DND-41 (cell line): ENCODE measurements at regions not wholly inside any gene's neighbourhood (a gene's known extent, or its start where the extent isn't known, plus 50 kb on each side); places are given as distances from the start of the nearest gene placed in this dataset.

ENCODE experiments used
- ATAC-seq: fragments of 200-7000 bp; cut with Tn5 transposase; 3 replicates; pipeline ENCODE4 v1.9.1; 2021; ENCODE audit warnings: low read depth; ENCODE audit not compliant: insufficient read depth
- DNase-seq: peaks from one replicate; pipeline ENCODE4 v3.0.0-alpha.2; 2020
- H2AFZ ChIP-seq: 2 replicates; pipeline ENCODE4 v1.6.0; 2012; ENCODE audit warnings: low read depth, low read length
- H3K27ac ChIP-seq: 2 replicates; pipeline ENCODE4 v1.5.1; 2012; ENCODE audit warnings: low read length, inconsistent platforms
- H3K27me3 ChIP-seq: fragments of 200-600 bp; sonication (generic); 2 replicates; pipeline ENCODE4 v1.6.0; 2012; ENCODE audit warnings: low read length, mild to moderate bottlenecking, inconsistent platforms; ENCODE audit not compliant: insufficient read depth, poor library complexity
- H3K36me3 ChIP-seq: 2 replicates; pipeline ENCODE4 v1.5.1; 2012; ENCODE audit warnings: low read length, inconsistent platforms; ENCODE audit not compliant: insufficient read depth
- H3K4me1 ChIP-seq: 2 replicates; pipeline ENCODE4 v1.5.1; 2012; ENCODE audit warnings: mild to moderate bottlenecking, low read length; ENCODE audit not compliant: insufficient read depth
- H3K4me2 ChIP-seq: 2 replicates; pipeline ENCODE4 v1.6.0; 2012; ENCODE audit warnings: mild to moderate bottlenecking, moderate library complexity, low read length, inconsistent platforms; ENCODE audit not compliant: insufficient read depth
- H3K4me3 ChIP-seq, 2 experiments: fragments of 200-600 bp in 1 of 2; shearing (Covaris generic) in 1 of 2; 2 replicates each; pipeline ENCODE4 v1.5.1; 2012 to 2016; ENCODE audit warnings: inconsistent platforms in 2 of 2, low read length in 2 of 2, mild to moderate bottlenecking in 2 of 2, low read depth in 1 of 2, moderate library complexity in 1 of 2
- H3K79me2 ChIP-seq: 2 replicates; pipeline ENCODE4 v1.6.0; 2012; ENCODE audit warnings: low read length, inconsistent platforms; ENCODE audit not compliant: insufficient read depth
- H3K9ac ChIP-seq: 2 replicates; pipeline ENCODE4 v1.6.0; 2012; ENCODE audit warnings: low read depth, mild to moderate bottlenecking, inconsistent platforms, low read length, moderate library complexity
- H3K9me3 ChIP-seq: 2 replicates; pipeline ENCODE4 v1.5.1; 2012; ENCODE audit warnings: low read length, moderate library complexity, mild to moderate bottlenecking, inconsistent platforms; ENCODE audit not compliant: insufficient read depth, severe bottlenecking
- H4K20me1 ChIP-seq: 2 replicates; pipeline ENCODE4 v1.6.0; 2012; ENCODE audit warnings: low read length; ENCODE audit not compliant: insufficient read depth
- EZH2 ChIP-seq: IDR thresholded peaks from 3 replicates; pipeline ENCODE4 v1.6.1; 2012; ENCODE audit warnings: borderline replicate concordance, low read depth, mild to moderate bottlenecking, moderate library complexity, low read length, inconsistent platforms; ENCODE audit not compliant: severe bottlenecking
- TF ChIP-seq, protein P1 (sequence below): IDR thresholded peaks from 2 replicates; pipeline ENCODE4 v1.5.1; 2012; ENCODE audit warnings: borderline replicate concordance, low read length, moderate library complexity, mild to moderate bottlenecking; ENCODE audit not compliant: poor library complexity, severe bottlenecking; ENCODE audit errors: extremely low read depth

DNA sequence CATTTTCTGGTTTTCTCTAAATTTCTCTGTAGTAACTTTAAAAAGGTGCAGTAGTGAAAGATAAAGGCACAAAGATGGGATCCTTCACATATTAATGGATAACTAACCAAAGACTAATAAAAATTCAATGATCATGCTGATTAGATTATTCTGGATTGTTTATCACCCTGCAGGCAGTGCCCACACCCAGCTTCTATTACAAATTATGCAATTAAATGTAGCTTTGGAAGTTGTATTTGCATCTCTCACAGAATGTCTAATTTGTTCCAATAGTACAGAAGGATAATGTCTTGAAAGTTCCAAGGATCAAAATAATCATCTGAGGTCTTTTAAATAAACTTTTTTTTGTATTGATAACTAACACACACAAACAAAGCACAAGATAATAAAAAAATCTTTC, 837.6 kb downstream of the HACE1 start:
- no peak overlapping the region for H3K9ac ChIP-seq

DNA sequence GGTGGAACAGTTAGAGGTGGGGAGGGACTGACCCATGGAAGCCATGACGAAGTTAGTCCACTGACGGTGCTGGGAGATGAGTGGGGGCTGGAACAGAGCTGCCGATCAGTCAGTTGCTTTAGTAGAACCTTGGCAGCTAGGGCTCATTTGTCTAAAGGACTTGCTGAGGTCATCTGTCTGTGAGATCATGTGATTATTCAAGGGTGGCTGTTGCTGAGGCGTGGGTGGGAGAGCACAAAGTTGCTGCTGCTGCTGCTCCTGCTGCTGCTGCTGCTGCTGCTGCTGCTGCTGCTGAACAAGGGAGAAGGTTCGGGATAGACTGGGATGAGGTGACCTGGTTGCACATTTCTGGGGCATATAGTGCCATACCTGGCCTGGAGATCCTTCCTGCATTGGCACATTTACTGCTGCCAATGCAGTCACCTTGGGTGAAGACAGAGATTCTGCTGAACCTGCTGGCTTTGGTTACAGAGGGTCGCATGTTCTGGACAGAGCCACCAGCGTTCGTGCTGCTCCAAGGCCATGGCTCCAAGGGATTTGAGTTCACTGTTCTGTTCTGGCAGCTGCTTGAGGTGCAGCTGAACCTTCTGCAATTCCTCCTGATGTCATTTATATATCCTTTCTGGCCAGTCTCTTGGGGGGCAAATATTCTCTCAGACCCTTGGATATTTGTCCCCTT, 840.5 kb downstream of the HACE1 start:
- Histone ChIP-seq H3K27ac (no peak overlapping the region), H3K4me3 (no peak overlapping the region), H2AFZ (no peak overlapping the region), H3K27me3 (no peaks in the 10 kb centered on the region), H3K4me2 (no peak overlapping the region), H4K20me1 (no peaks in the 10 kb centered on the region), H3K4me1 (no peaks in the 10 kb centered on the region), H3K9ac (no peak overlapping the region), H3K79me2 (no peaks in the 10 kb centered on the region), H3K36me3 (no peaks in the 10 kb centered on the region), H3K9me3 (no peaks in the 10 kb centered on the region)
- DNase-seq (no peak), ATAC-seq (no peak)
- TF ChIP-seq, protein P1, sequence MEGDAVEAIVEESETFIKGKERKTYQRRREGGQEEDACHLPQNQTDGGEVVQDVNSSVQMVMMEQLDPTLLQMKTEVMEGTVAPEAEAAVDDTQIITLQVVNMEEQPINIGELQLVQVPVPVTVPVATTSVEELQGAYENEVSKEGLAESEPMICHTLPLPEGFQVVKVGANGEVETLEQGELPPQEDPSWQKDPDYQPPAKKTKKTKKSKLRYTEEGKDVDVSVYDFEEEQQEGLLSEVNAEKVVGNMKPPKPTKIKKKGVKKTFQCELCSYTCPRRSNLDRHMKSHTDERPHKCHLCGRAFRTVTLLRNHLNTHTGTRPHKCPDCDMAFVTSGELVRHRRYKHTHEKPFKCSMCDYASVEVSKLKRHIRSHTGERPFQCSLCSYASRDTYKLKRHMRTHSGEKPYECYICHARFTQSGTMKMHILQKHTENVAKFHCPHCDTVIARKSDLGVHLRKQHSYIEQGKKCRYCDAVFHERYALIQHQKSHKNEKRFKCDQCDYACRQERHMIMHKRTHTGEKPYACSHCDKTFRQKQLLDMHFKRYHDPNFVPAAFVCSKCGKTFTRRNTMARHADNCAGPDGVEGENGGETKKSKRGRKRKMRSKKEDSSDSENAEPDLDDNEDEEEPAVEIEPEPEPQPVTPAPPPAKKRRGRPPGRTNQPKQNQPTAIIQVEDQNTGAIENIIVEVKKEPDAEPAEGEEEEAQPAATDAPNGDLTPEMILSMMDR = no peak
- TF ChIP-seq EZH2 = no peak

More for the DNA sequence above, 837.6 kb downstream of the HACE1 start:
- no peaks in the 10 kb centered on the region for H4K20me1 ChIP-seq
- H3K9me3 ChIP-seq = no peaks in the 10 kb centered on the region
- H3K4me3 ChIP-seq = no peak overlapping the region
- H3K79me2 ChIP-seq = no peaks in the 10 kb centered on the region
- no peak overlapping the region for H3K27ac ChIP-seq
- DNase-seq (no peak), ATAC-seq (no peak)
- H3K27me3 ChIP-seq = no peaks in the 10 kb centered on the region
- no peak overlapping the region for H3K4me2 ChIP-seq
- H3K36me3 ChIP-seq = no peaks in the 10 kb centered on the region
- TF ChIP-seq, protein P1 = no peak
- TF ChIP-seq EZH2 = no peak
- H3K4me1 ChIP-seq = no peaks in the 10 kb centered on the region
- no peak overlapping the region for H2AFZ ChIP-seq

DNA sequence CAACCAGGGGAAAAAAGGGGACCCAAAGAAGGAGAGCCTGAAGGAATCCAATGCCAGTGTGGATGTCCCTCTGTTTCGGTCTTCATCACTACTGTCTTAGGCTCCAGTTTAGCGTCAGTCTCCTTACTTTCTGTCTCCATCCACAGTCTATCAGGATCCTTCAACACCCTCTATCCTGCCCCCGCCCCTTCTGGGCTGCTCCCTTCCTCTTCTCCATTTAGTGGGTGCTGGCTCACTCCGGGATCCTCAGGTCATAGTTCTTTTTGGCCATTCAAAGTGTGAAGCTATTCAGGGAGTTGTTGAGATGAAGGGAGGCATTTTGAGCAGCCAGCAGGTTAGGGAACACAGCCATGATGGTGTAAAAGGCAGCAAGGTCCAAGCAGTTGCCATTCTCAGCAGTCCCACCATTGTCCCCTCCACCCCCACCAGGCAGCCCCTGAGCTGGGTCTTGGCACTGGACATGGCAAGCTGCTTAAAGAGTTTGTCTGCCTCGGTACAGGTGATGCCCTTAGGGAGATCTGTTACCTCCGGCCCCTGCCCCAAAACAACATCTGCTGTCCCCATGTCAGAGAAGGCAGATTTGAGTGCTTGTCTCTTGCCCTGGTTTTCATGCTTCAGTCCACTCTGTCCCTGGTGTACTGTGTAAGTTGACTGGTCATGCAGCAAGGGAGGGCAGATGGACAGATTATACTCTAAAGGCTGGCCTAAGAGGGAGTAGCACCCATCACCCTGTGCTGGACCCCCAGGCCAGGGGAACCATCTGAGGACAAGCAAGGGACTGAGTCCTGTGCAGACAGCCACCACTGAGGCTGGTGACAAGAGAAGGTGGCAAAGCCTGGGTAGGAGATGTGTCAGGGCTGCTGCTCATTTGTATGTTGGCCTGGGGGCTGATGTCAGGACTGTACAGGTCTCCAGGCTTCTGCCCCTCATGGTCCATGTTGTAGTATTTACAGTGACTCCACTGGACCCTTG, 842.0 kb downstream of the HACE1 start:
- Histone ChIP-seq H3K4me1 (no peaks in the 10 kb centered on the region), H3K27ac (no peak overlapping the region), H3K36me3 (no peaks in the 10 kb centered on the region), H4K20me1 (no peaks in the 10 kb centered on the region), H3K9me3 (no peaks in the 10 kb centered on the region), H3K4me2 (no peak overlapping the region), H3K79me2 (no peaks in the 10 kb centered on the region), H3K9ac (no peak overlapping the region), H3K4me3 (no peak overlapping the region), H2AFZ (no peak overlapping the region), H3K27me3 (no peaks in the 10 kb centered on the region)
- TF ChIP-seq, protein P1 = no peak
- TF ChIP-seq EZH2 = no peak
- no peak for DNase-seq
- ATAC-seq = no peak
